Body of pancreas (tissue), 4 donors: ENCODE measurements at regions not wholly inside any gene's neighbourhood (a gene's known extent, or its start where the extent isn't known, plus 50 kb on each side); places are given as distances from the start of the nearest gene placed in this dataset.

Experiments
- ATAC-seq: fragments of 150-250 bp; one replicate; pipeline ENCODE4 v1.9.1; 2016
- DNase-seq, 4 donors: peaks; one replicate each; pipeline ENCODE4 v3.0.0-alpha.2; 2019
- H3K27ac ChIP-seq, 4 donors: fragments of 200-600 bp; sonication (generic); 1 replicate in 3 of 4; 2 replicates in 1 of 4; pipeline versions ENCODE4 v1.5.1 to v1.6.1; 2016 to 2019; ENCODE audit warnings: mild to moderate bottlenecking in 1 of 4, mixed read lengths in 1 of 4, moderate library complexity in 1 of 4
- H3K27me3 ChIP-seq, 2 donors: fragments of 200-600 bp; sonication (generic); one replicate each; pipeline ENCODE4 v1.6.0; 2016; ENCODE audit warnings: mild to moderate bottlenecking in 1 of 2
- H3K36me3 ChIP-seq, 2 donors: fragments of 200-600 bp; sonication (generic); replicated peaks in 1 of 2; 2 replicates each; pipeline ENCODE4 v1.5.1; 2016; ENCODE audit warnings: low read depth in 2 of 2; ENCODE audit not compliant: insufficient read depth in 1 of 2
- H3K4me1 ChIP-seq: fragments of 200-600 bp; sonication (generic); one replicate; pipeline ENCODE4 v1.6.0; 2016
- H3K4me3 ChIP-seq, 2 donors: fragments of 200-600 bp; sonication (generic); 1 replicate in 1 of 2; 2 replicates in 1 of 2; pipeline ENCODE4 v1.5.1; 2016 to 2019
- H3K9me3 ChIP-seq, 3 donors: fragments of 200-600 bp; sonication (generic); 1 replicate in 2 of 3; 2 replicates in 1 of 3; pipeline ENCODE4 v1.5.1; 2016
- CTCF ChIP-seq, 7 experiments: fragments of 450-650 bp in 4 of 7; fragments of 200-600 bp in 3 of 7; sonication (generic) in 3 of 7; IDR thresholded peaks; one replicate each; pipeline ENCODE4 v1.5.1; 2016 to 2019; ENCODE audit warnings: antibody characterized with exemption in 7 of 7
- POLR2A ChIP-seq, 3 donors: fragments of 450-650 bp; IDR thresholded peaks; one replicate each; pipeline ENCODE4 v1.6.1; 2016; ENCODE audit warnings: antibody characterized with exemption in 3 of 3, mild to moderate bottlenecking in 2 of 3
- whole genome bisulfite sequencing, 2 donors: methylation state at CpG; one replicate each; pipeline ENCODE4 v1.1.5; 2017; 5-methylcytosine and 5-hydroxymethylcytosine counted together
- intact Hi-C: fragments of 100-400 bp; cut with DNase I; formaldehyde crosslinking; loops from one replicate; pipeline ENCODE4 v1.15.1; 2023

DNA sequence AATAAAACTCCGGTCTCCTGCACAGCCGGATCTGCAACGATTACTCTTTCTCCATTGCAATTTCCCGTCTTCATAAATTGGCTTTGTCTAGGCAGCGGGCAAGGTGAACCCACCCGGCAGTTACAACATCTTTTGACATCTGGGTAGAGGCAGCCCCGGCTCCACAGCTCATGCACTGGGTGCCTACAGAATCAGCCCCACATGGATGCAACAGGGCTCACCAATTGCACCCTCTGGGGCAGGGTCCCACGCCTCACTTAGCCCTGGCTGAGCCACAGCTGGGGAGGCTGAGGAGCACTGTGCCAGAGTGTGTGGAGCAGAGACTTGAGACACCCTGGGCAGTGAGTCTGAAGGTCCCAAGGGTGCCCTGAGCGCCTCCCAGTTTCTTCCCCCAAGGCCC, 710.2 kb downstream of the TBC1D22A start:
- H3K9me3 ChIP-seq, result no peaks in the 10 kb centered on the region
- DNase-seq, result no peak
- TF ChIP-seq POLR2A (IDR thresholded peaks at IDR 0.05) (no peak), CTCF (IDR thresholded peaks at IDR 0.05) (no peak)
- no peak overlapping the region for H3K4me3 ChIP-seq
- no peak overlapping the region for H3K27ac ChIP-seq
- intact Hi-C loops, result no loop called here
- no peaks in the 10 kb centered on the region for H3K4me1 ChIP-seq
- WGBS, 2 donors, result 69 to 76% methylated on average over 8 to 9 of the region's 9 CpGs
- H3K36me3 ChIP-seq, result no peaks in the 10 kb centered on the region
- no peak for ATAC-seq
- no peaks in the 10 kb centered on the region for H3K27me3 ChIP-seq

GRCh38 chr22:47471406-47471805, 709.0 kb downstream of the TBC1D22A start:
- 53 to 59% methylated on average over 3 of the region's 3 CpGs for WGBS, 2 donors
- H3K9me3 ChIP-seq, result peaks cover 0 to 4% (median 0%) of the 10 kb centered on the region in 3 donors
- ATAC-seq, result no peak

DNA sequence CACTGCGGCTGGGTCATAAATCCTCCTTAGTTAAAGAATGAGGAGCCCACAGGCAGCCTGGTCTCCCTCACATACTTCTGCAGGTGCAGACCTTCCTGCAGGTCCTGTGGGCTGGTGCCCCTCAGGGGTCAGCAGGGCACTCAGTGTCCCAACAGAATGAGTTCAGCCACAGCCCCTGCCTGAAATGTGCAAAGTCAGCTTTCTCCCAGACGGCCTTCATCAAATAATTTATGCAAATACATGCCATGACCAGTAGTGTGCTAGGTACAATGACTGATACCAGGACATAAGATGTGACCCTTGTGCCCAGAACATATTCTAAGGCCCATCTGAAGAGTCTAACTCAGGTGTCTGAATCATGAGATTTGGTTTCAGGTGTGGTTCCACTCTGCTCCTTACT, 703.4 kb downstream of the TBC1D22A start:
- no peak for DNase-seq
- intact Hi-C loops, result no loop called here
- no peak overlapping the region for H3K27ac ChIP-seq
- no peaks in the 10 kb centered on the region for H3K4me1 ChIP-seq
- no peaks in the 10 kb centered on the region for H3K27me3 ChIP-seq
- ATAC-seq, result no peak
- peaks cover 0 to 12% (median 0%) of the 10 kb centered on the region in 3 donors for H3K9me3 ChIP-seq
- 52 to 67% methylated on average over 2 of the region's 2 CpGs for WGBS, 2 donors
- no peaks in the 10 kb centered on the region for H3K36me3 ChIP-seq
- no peak for TF ChIP-seq POLR2A (IDR thresholded peaks at IDR 0.05)
- no peak overlapping the region for H3K4me3 ChIP-seq

More at GRCh38 chr22:47471406-47471805, 709.0 kb downstream of the TBC1D22A start:
- TF ChIP-seq POLR2A (IDR thresholded peaks at IDR 0.05) (no peak), CTCF (IDR thresholded peaks at IDR 0.05) (no peak)
- no peaks in the 10 kb centered on the region for H3K4me1 ChIP-seq
- DNase-seq, result no peak
- intact Hi-C loops, result no loop called here
- no peaks in the 10 kb centered on the region for H3K36me3 ChIP-seq
- no peak overlapping the region for H3K4me3 ChIP-seq
- H3K27me3 ChIP-seq, result no peaks in the 10 kb centered on the region
- no peak overlapping the region for H3K27ac ChIP-seq

GRCh38 chr22:47465222-47465621, 702.8 kb downstream of the TBC1D22A start:
- TF ChIP-seq POLR2A (IDR thresholded peaks at IDR 0.05) (no peak), CTCF (IDR thresholded peaks at IDR 0.05) (no peak)
- H3K4me1 ChIP-seq, result no peaks in the 10 kb centered on the region
- H3K9me3 ChIP-seq, result peaks cover 0 to 12% (median 0%) of the 10 kb centered on the region in 3 donors
- DNase-seq (no peak), ATAC-seq (no peak)
- H3K27me3 ChIP-seq, result no peaks in the 10 kb centered on the region
- H3K4me3 ChIP-seq, result no peak overlapping the region
- intact Hi-C loops, result no loop called here
- 75 to 88% methylated on average over 4 to 8 of the region's 8 CpGs for WGBS, 2 donors
- H3K36me3 ChIP-seq, result no peaks in the 10 kb centered on the region
- no peak overlapping the region for H3K27ac ChIP-seq

DNA sequence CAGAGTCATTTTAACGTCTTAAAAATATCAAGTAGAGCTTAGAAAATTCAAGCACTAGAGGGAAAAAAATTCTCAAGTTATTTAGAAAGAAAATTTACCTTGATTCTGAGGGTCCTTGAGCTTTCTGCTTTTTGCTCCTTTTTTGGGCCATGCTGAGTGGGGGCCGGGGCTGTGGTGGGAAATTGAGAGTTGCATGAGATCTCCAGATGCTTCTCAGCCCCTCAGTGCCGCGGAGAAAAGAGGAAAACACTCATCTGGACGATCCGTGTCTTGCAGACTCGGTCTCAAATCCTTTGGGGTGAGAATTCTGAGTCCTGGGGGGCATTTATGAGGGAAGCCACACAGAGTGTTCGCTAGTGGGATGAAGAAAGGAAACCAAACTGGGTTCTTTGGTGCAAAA, 700.8 kb downstream of the TBC1D22A start:
- H3K4me1 ChIP-seq, result no peaks in the 10 kb centered on the region
- H3K27me3 ChIP-seq, result no peaks in the 10 kb centered on the region
- no peak overlapping the region for H3K4me3 ChIP-seq
- 57 to 63% methylated on average over 8 of the region's 8 CpGs for WGBS, 2 donors
- no peak overlapping the region for H3K27ac ChIP-seq
- TF ChIP-seq CTCF (IDR thresholded peaks at IDR 0.05), result no peak
- no peak for TF ChIP-seq POLR2A (IDR thresholded peaks at IDR 0.05)
- DNase-seq (no peak), ATAC-seq (no peak)
- H3K36me3 ChIP-seq, result no peaks in the 10 kb centered on the region
- intact Hi-C loops, result no loop called here
- peaks cover 0 to 12% (median 0%) of the 10 kb centered on the region in 3 donors for H3K9me3 ChIP-seq
